Jurkat, Clone E6-1 (cell line): ENCODE measurements at regions not wholly inside any gene's neighbourhood (a gene's known extent, or its start where the extent isn't known, plus 50 kb on each side); places are given as distances from the start of the nearest gene placed in this dataset.

Experiments used
- DNase-seq: peaks from one replicate; pipeline ENCODE4 v3.0.0-alpha.2; 2011; ENCODE audit warnings: low read depth, low spot score
- H3K4me3 ChIP-seq: 2 replicates; pipeline ENCODE4 v1.5.1; 2011; ENCODE audit warnings: mild to moderate bottlenecking, low read length, control low read depth, moderate library complexity

DNA sequence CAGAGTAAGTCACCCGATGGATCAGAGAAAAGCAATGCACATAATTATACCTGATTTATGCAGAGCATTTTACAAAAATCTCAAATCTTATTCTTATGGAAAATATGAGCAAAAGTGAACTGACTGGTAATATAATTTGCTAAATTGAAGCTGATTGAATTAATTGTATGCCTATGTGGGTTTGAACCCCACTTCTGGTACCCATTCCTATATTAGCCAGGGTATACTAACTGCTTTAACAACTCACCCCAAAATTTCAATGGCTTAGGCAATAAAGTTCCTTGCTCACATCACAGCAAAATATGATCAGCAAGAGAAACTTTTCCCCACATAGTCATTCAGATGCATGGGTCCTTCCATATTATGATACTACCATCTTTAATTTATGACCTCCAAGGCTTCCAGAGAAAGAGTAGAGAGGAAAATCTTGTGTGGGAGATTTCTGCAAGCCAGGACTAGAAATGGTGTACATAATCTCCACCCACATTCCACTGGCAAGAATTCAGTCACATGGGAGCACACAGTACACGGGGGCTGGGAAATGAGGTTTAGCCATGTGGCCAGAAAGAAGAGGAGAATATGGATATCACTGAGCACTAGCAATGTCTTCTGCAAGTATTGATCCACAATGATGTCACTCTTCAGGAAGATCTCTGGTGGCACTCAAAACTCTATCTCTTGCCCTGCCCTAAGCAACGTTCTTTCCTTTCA is 640.7 kb downstream of the BCOR start:
- no peak overlapping the region for H3K4me3 ChIP-seq
- no peak for DNase-seq

DNA sequence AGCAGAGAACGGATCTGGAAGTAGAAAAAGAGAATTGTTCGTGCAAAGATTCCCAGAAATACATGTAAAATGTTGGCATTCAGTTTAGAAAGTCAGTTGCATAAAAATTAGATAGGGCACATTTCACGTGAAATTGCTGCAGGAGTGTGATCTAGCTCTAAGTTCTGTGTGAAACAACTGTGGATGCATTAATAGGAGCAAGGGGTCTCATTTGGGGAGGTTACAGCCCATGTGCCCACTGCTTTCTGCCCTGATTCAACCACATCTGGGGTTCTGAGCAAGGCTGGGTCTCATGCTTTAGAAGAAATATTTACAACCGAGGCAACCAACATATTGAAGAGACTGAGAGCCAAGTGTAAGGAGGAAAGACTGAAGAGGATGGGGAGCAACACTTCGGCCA is 639.0 kb downstream of the BCOR start:
- H3K4me3 ChIP-seq = no peak overlapping the region
- DNase-seq = no peak

DNA sequence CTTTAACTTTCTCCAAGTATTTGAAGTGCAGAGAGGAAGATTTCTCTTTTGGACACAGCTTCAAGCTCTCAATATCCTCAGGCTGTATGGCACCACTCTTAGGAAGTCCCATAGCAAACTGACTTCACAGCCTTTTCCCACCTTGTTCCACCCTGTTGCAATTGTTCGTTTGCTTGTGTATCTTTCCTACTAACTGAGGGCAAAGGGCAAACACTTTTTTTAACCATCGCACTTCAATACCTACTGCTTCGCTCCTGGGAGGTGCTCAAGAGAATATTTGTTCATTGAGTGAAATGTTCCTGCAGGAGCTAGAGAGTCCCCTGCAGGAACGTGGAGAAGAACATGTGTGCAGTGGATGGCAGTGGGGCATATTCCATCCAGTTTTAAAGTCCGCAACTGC is 638.6 kb downstream of the BCOR start:
- DNase-seq = no peak
- H3K4me3 ChIP-seq = no peak overlapping the region

- DNase-seq = no peak
- H3K4me3 ChIP-seq = no peak overlapping the region
Measured at GRCh38 chrX:39459952-39460351, 637.8 kb downstream of the BCOR start.

DNA sequence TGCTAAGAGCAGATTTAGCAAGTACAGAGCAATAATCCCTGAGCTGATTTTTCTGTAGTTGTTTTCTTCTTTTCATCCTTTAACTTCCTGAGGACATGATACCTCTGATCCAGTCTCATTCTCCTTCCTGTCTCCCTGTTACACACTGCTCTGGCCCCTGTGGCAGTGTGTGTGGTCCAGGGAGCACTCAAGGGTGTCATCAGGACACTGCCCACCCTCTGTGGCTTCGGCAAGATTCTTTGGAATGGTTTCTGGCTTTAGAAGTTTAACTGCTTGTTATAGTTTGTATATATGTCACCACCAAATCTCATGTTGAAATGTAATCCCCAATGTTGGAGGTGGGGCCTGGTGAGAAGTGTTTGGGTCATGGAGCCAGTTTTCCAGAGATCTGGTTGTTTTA is 637.3 kb downstream of the BCOR start:
- no peak for DNase-seq
- H3K4me3 ChIP-seq = no peak overlapping the region

GRCh38 chrX:39462835-39463234 is 634.9 kb downstream of the BCOR start:
- peak; percentile 19 for DNase-seq

GRCh38 chrX:39464253-39464652 is 633.5 kb downstream of the BCOR start:
- no peak overlapping the region for H3K4me3 ChIP-seq
- DNase-seq = no peak

More at GRCh38 chrX:39462835-39463234, 634.9 kb downstream of the BCOR start:
- no peak overlapping the region for H3K4me3 ChIP-seq

- H3K4me3 ChIP-seq = no peak overlapping the region
- no peak for DNase-seq
Measured at GRCh38 chrX:39465467-39465866, 632.3 kb downstream of the BCOR start.

- H3K4me3 ChIP-seq = no peak overlapping the region
- no peak for DNase-seq
Measured at GRCh38 chrX:39465906-39466305, 631.9 kb downstream of the BCOR start.

- DNase-seq = no peak
Measured at GRCh38 chrX:39469126-39469525, 628.6 kb downstream of the BCOR start.

DNA sequence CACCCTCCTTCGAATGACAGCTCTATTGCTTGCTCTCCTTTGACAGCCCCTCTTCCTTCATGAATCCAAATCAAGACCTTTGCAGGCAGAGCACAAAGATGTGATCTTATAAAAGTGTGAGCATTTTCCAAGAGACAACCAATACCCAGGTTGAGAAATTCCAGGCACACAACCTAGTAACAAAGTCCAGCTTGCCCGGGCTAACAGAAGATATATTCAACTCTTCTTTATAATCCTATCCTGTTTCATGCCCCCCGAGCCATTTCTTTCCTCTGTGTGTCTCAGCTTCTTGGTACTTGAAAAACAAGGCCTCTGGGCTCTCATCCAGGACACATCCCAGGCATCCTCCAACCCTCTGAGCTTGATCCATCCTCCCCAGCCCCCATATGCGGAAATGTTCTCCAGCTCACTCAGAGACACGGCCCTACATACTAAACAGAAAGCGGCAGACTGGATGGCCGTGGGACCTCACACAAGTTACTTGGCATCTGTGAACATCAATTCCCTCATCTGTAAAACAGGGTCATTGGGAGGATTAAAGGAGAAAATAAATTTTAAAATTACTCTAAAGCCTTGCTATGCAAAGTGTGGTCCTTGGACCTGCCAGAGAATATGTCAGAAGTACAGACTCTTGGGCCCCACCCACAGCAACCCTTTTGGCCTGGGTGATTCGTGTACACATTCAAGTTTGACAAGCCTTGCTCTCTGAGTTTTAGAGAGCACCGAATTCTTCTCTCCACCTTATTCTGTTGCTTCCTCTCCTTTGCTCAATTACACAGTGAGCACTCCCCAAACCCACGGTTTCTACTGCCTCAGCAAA is 627.0 kb downstream of the BCOR start:
- no peak overlapping the region for H3K4me3 ChIP-seq
- no peak for DNase-seq

More at GRCh38 chrX:39469126-39469525, 628.6 kb downstream of the BCOR start:
- no peak overlapping the region for H3K4me3 ChIP-seq

DNA sequence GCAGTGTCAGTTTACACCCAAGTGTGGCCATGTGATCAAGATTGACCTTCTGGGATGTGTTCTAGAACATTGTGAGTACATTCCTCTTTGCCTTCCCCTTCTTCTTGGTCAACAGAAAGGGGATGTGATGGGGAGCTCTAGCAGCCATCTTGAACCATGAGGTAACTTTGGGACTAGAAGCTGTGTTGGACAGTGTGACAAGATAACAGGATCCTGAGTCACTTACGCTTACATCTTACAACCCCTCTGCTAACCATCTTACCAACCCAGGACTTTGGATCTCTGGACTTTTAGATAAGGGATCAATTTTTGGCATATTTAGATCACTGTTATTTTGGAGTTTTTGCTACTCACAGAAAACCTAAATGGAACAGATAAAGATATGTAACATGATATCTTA is 625.6 kb downstream of the BCOR start:
- no peak overlapping the region for H3K4me3 ChIP-seq
- no peak for DNase-seq

DNA sequence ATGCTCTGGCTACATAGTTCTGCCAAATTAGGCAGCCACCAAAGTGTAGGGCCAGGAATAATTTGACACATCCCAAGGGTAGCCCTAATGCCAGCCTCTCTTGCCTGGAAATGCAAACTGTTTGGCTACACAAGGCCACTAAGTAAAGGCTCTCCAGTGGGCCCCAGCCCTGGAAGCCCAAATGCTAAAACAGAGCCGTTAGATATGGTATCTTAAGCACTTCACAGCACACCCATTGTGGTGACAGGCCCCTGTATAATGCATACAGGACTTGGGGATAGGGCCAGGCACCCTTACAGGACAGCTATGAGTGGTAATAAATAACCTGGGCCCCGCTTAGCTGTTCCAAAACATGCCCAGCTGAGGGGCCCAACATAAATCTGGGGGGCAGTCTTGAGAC is 623.9 kb downstream of the BCOR start:
- no peak for DNase-seq
- no peak overlapping the region for H3K4me3 ChIP-seq

GRCh38 chrX:39475372-39475771 is 622.4 kb downstream of the BCOR start:
- no peak for DNase-seq
- H3K4me3 ChIP-seq = no peak overlapping the region

DNA sequence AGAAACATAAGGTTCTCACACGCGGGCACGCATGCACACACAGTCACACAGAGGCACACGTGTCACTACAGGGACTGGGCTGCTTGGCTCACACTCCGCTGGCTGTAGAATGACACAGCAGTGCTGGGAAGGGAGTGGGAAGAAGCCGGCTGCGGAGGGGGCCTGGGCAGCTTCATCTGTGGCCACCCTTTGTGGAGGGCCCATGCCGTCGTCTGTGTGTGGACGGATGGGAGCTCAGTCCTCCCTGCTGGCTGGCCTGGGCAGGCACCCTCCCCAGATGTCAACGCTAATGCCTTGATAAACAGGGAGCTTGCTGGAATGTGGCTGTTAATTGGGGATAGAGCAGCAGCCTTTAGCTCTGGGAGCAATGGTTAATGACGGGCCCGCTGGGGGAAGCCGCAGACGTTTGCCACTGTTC is 621.1 kb downstream of the BCOR start:
- no peak overlapping the region for H3K4me3 ChIP-seq

DNA sequence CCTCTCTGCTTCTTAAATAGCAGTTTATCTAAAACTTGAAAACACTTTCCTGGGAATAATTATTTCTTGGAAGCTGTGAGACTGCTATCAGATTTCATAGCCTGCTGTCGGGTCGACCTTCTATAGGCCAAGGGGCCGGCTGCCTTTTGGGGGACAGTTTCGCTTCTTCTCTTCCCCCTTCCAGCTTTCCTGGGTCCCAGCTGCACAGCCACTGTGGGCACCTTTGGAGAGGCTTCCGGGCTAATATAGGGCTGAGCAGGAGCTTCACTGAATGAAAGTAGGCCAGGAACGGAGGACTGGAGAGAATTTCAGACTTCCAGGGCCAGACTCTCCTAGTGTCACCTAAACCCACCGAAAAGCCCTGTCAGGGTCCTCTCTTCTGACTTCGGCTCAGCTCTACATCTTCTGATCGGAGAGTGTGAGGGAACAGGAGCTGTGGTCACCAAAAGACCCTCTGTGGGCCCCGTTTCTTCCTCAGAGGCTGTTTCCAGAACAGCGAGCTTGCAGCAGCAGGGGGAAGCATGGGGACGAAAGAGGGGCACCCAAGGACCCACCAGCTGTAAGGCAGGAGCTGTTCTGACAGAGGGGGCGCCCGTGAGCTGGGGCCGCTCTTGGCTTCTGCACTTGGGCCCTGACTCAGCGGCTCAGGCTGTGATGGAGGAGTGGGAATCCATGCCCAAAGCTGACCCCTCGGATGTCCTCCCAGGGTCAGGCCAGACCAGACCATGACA is 620.6 kb downstream of the BCOR start:
- no peak overlapping the region for H3K4me3 ChIP-seq

More for the DNA sequence above, 621.1 kb downstream of the BCOR start:
- no peak for DNase-seq

GRCh38 chrX:39477762-39478120 is 620.0 kb downstream of the BCOR start:
- DNase-seq = no peak
- no peak overlapping the region for H3K4me3 ChIP-seq

More for the DNA sequence above, 620.6 kb downstream of the BCOR start:
- no peak for DNase-seq

GRCh38 chrX:39479856-39480255 is 617.9 kb downstream of the BCOR start:
- no peak overlapping the region for H3K4me3 ChIP-seq
- no peak for DNase-seq

- no peak overlapping the region for H3K4me3 ChIP-seq
- no peak for DNase-seq
Measured at GRCh38 chrX:39480963-39481362, 616.8 kb downstream of the BCOR start.

GRCh38 chrX:39481621-39482020 is 616.1 kb downstream of the BCOR start:
- no peak for DNase-seq

More at GRCh38 chrX:39481621-39482020, 616.1 kb downstream of the BCOR start:
- H3K4me3 ChIP-seq = no peak overlapping the region
